A549 (cell line): ENCODE measurements at regions not wholly inside any gene's neighbourhood (a gene's known extent, or its start where the extent isn't known, plus 50 kb on each side); places are given as distances from the start of the nearest gene placed in this dataset.

ENCODE experiments used
- ATAC-seq, 2 experiments: fragments of 200-7000 bp in 1 of 2; fragments of >200 bp in 1 of 2; cut with Nextera tagmentation in 1 of 2; cut with Tn5 transposase in 1 of 2; 3 replicates each; pipeline versions ENCODE4 v1.8.0 to v1.9.1; 2018 to 2020; ENCODE audit warnings: mild to moderate bottlenecking in 1 of 2, moderate library complexity in 1 of 2
- CTCF ChIA-PET: fragments of 300-600 bp; sonication (Branson Sonifier 250); formaldehyde crosslinking; extraction: SDS; loops from one replicate; lab custom pipeline; 2021; ENCODE audit warnings: antibody characterized with exemption, inconsistent platforms; lab: Yijun Ruan, JAX
- POLR2A ChIA-PET: fragments of 350-600 bp; formaldehyde crosslinking; extraction: SDS; loops from one replicate; lab custom pipeline; 2021; ENCODE audit warnings: antibody characterized with exemption, inconsistent platforms; lab: Yijun Ruan, JAX
- DNase-seq, 2 experiments: peaks; one replicate each; pipeline versions ENCODE4 v3.0.0 to v3.0.0-alpha.2; 2011 to 2016; ENCODE audit warnings: low read depth in 1 of 2, low spot score in 1 of 2
- FAIRE-seq: peaks from 2 replicates; lab custom pipeline; 2011; peaks lifted over from hg19 to GRCh38; lab: Jason Lieb, UNC
- H3K27ac ChIP-seq, 2 experiments: fragments of >200 bp; sonication (Bioruptor Twin); formaldehyde crosslinking; 3 replicates each; pipeline ENCODE4 v1.5.1; 2016 to 2017
- H3K4me1 ChIP-seq: fragments of >200 bp; sonication (Bioruptor Twin); formaldehyde crosslinking; 3 replicates; pipeline ENCODE4 v1.6.1; 2016
- H3K4me2 ChIP-seq: fragments of >200 bp; sonication (Bioruptor Twin); formaldehyde crosslinking; 3 replicates; pipeline ENCODE4 v1.6.1; 2016
- H3K4me3 ChIP-seq: fragments of >200 bp; sonication (Bioruptor Twin); formaldehyde crosslinking; 3 replicates; pipeline ENCODE4 v1.5.1; 2016
- H3K9me3 ChIP-seq: fragments of >200 bp; sonication (Bioruptor Twin); formaldehyde crosslinking; 3 replicates; pipeline ENCODE4 v1.6.1; 2016
- BHLHE40 ChIP-seq: IDR thresholded peaks from 2 replicates; pipeline ENCODE4 v1.6.1; 2012; ENCODE audit warnings: low read depth, low read length, inconsistent platforms
- CBX2 ChIP-seq: fragments of 200-600 bp; sonication (generic); IDR thresholded peaks from 2 replicates; pipeline ENCODE4 v1.6.1; 2016; ENCODE audit warnings: low read depth, mild to moderate bottlenecking, borderline replicate concordance
- EHF ChIP-seq: fragments of 250-450 bp; sonication (Bioruptor Pico); IDR thresholded peaks from 2 replicates; pipeline ENCODE4 v1.5.0; 2020; ENCODE audit warnings: mild to moderate bottlenecking
- ELK1 ChIP-seq: fragments of 150-350 bp; IDR thresholded peaks from 2 replicates; pipeline ENCODE4 v1.6.1; 2014; ENCODE audit warnings: low read depth, mild to moderate bottlenecking, low read length
- FOSB ChIP-seq: fragments of 250-450 bp; sonication (Bioruptor Pico); IDR thresholded peaks from 2 replicates; pipeline ENCODE4 v1.5.0; 2020; ENCODE audit warnings: mild to moderate bottlenecking, moderate library complexity
- FOSL2 ChIP-seq, 2 experiments: fragments of 450-650 bp in 1 of 2; fragments of >200 bp in 1 of 2; sonication (Bioruptor Twin) in 1 of 2; formaldehyde crosslinking; IDR thresholded peaks; 2 replicates each; pipeline versions ENCODE4 v1.5.0 to v1.6.1; 2016 to 2020; ENCODE audit warnings: mild to moderate bottlenecking in 1 of 2, moderate library complexity in 1 of 2
- GATA3 ChIP-seq: IDR thresholded peaks from 2 replicates; pipeline ENCODE4 v1.6.1; 2012; ENCODE audit warnings: borderline replicate concordance
- HEYL ChIP-seq: fragments of 250-450 bp; sonication (Bioruptor Pico); IDR thresholded peaks from 2 replicates; pipeline ENCODE4 v1.8.0; 2021; ENCODE audit warnings: mild to moderate bottlenecking, moderate library complexity
- HOXA7 ChIP-seq: fragments of 250-450 bp; sonication (Bioruptor Pico); IDR thresholded peaks from 2 replicates; pipeline ENCODE4 v1.5.0; 2020; ENCODE audit warnings: mild to moderate bottlenecking, moderate library complexity
- KDM5A ChIP-seq: fragments of 200-600 bp; sonication (generic); IDR thresholded peaks from 2 replicates; pipeline ENCODE4 v1.6.1; 2016; ENCODE audit warnings: antibody characterized with exemption, mild to moderate bottlenecking
- MYC ChIP-seq: IDR thresholded peaks from 2 replicates; pipeline ENCODE4 v1.6.1; 2012; ENCODE audit warnings: mild to moderate bottlenecking, inconsistent platforms, low read length, improper control_type of control experiment, borderline replicate concordance
- PBX3 ChIP-seq: IDR thresholded peaks from 2 replicates; pipeline ENCODE4 v1.6.1; 2012
- RAD21 ChIP-seq, 2 experiments: fragments of >200 bp in 1 of 2; sonication (Bioruptor Twin) in 1 of 2; formaldehyde crosslinking in 1 of 2; IDR thresholded peaks in 1 of 2; conservative IDR thresholded peaks in 1 of 2; 2 replicates in 1 of 2; 3 replicates in 1 of 2; pipeline ENCODE4 v1.6.1; 2012 to 2018; ENCODE audit warnings: inconsistent platforms in 1 of 2
- RARB ChIP-seq: fragments of 250-450 bp; sonication (Bioruptor Pico); IDR thresholded peaks from 2 replicates; pipeline ENCODE4 v1.8.0; 2021; ENCODE audit warnings: mild to moderate bottlenecking, moderate library complexity
- RCOR1 ChIP-seq: fragments of 150-350 bp; IDR thresholded peaks from 2 replicates; pipeline ENCODE4 v1.6.1; 2014; ENCODE audit warnings: antibody characterized with exemption, low read length, low read depth
- RFX5 ChIP-seq: fragments of 450-650 bp; IDR thresholded peaks from 2 replicates; pipeline ENCODE4 v1.7.1; 2014; ENCODE audit warnings: antibody characterized with exemption, mild to moderate bottlenecking, moderate library complexity
- RNF2 ChIP-seq: fragments of 200-600 bp; sonication (generic); IDR thresholded peaks from 2 replicates; pipeline ENCODE4 v1.6.1; 2016; ENCODE audit warnings: low read depth, mild to moderate bottlenecking, antibody characterized with exemption, moderate library complexity, borderline replicate concordance
- SREBF2 ChIP-seq: fragments of 450-650 bp; IDR thresholded peaks from 2 replicates; pipeline ENCODE4 v1.6.1; 2014; ENCODE audit warnings: mild to moderate bottlenecking, moderate library complexity
- TFCP2L1 ChIP-seq: fragments of 250-450 bp; sonication (Bioruptor Pico); IDR thresholded peaks from 2 replicates; pipeline ENCODE4 v1.5.0; 2021; ENCODE audit warnings: mild to moderate bottlenecking
- ZC3H11A ChIP-seq: fragments of 450-650 bp; IDR thresholded peaks from 2 replicates; pipeline ENCODE4 v1.6.1; 2014; ENCODE audit warnings: antibody characterized with exemption, mild to moderate bottlenecking
- ZNF302 ChIP-seq: fragments of 250-450 bp; sonication (Bioruptor Pico); IDR thresholded peaks from 2 replicates; pipeline ENCODE4 v1.9.0; 2021; ENCODE audit warnings: inconsistent platforms, mild to moderate bottlenecking, moderate library complexity
- ZSCAN20 ChIP-seq: fragments of 250-450 bp; sonication (Bioruptor Pico); IDR thresholded peaks from 2 replicates; pipeline ENCODE4 v1.8.0; 2022; ENCODE audit warnings: mild to moderate bottlenecking, moderate library complexity
- WGBS: methylation state at CpG from one replicate; pipeline ENCODE4 v1.1.6; 2017; ENCODE audit errors: missing lambda C conversion rate; 5-methylcytosine and 5-hydroxymethylcytosine counted together
- TF ChIP-seq, protein P1 (sequence below): fragments of >200 bp; sonication (Bioruptor Twin); formaldehyde crosslinking; IDR thresholded peaks from 3 replicates; pipeline ENCODE4 v1.5.1; 2016
- TF ChIP-seq, protein P2 (sequence below): fragments of 250-450 bp; sonication (Bioruptor Pico); IDR thresholded peaks from 2 replicates; pipeline ENCODE4 v1.5.0; 2020; ENCODE audit warnings: low read depth, mild to moderate bottlenecking, moderate library complexity

- POLR2A ChIA-PET = no interaction called here
- Histone ChIP-seq H3K4me3 (no peak overlapping the region), H3K9me3 (no peaks in the 10 kb centered on the region), H3K4me2 (no peak overlapping the region), H3K4me1 (no peaks in the 10 kb centered on the region), H3K27ac (no peak overlapping the region)
- FAIRE-seq (no peak), DNase-seq (no peak), ATAC-seq (no peak)
- 100% methylated on average over 2 of the region's 2 CpGs for WGBS
- CTCF ChIA-PET = no interaction called here
- TF ChIP-seq FOSL2 (IDR thresholded peaks at IDR 0.05) (no peak), FOSL2 (CRISPR knock-in tag; IDR thresholded peaks at IDR 0.05) (no peak), CBX2 (no peak), EHF (no peak), RNF2 (no peak), TFCP2L1 (no peak), PBX3 (no peak), RAD21 (conservative IDR thresholded peaks at IDR 0.05 in 1 of 2, IDR thresholded peaks at IDR 0.05 in 1 of 2) (no peak), RARB (CRISPR knock-in tag) (no peak), HOXA7 (CRISPR knock-in tag) (no peak), FOSB (CRISPR knock-in tag) (no peak), RFX5 (no peak), ZNF302 (CRISPR knock-in tag) (no peak), HEYL (CRISPR knock-in tag) (no peak), RCOR1 (no peak), KDM5A (no peak)
- TF ChIP-seq, protein P1, sequence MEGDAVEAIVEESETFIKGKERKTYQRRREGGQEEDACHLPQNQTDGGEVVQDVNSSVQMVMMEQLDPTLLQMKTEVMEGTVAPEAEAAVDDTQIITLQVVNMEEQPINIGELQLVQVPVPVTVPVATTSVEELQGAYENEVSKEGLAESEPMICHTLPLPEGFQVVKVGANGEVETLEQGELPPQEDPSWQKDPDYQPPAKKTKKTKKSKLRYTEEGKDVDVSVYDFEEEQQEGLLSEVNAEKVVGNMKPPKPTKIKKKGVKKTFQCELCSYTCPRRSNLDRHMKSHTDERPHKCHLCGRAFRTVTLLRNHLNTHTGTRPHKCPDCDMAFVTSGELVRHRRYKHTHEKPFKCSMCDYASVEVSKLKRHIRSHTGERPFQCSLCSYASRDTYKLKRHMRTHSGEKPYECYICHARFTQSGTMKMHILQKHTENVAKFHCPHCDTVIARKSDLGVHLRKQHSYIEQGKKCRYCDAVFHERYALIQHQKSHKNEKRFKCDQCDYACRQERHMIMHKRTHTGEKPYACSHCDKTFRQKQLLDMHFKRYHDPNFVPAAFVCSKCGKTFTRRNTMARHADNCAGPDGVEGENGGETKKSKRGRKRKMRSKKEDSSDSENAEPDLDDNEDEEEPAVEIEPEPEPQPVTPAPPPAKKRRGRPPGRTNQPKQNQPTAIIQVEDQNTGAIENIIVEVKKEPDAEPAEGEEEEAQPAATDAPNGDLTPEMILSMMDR = no peak
- TF ChIP-seq, protein P2, sequence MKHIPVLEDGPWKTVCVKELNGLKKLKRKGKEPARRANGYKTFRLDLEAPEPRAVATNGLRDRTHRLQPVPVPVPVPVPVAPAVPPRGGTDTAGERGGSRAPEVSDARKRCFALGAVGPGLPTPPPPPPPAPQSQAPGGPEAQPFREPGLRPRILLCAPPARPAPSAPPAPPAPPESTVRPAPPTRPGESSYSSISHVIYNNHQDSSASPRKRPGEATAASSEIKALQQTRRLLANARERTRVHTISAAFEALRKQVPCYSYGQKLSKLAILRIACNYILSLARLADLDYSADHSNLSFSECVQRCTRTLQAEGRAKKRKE (CRISPR knock-in tag) = no peak
Measured at GRCh38 chr6:14426281-14426680, 308.7 kb downstream of the CD83 start.

GRCh38 chr6:14428269-14428668, 310.7 kb downstream of the CD83 start:
- no peak for FAIRE-seq
- DNase-seq = no peak
- Histone ChIP-seq H3K9me3 (no peaks in the 10 kb centered on the region), H3K4me3 (no peak overlapping the region), H3K4me2 (no peak overlapping the region), H3K27ac (no peak overlapping the region), H3K4me1 (no peaks in the 10 kb centered on the region)
- ChIA-PET CTCF (interaction anchor here (0.6 kb wide), 1 partner anchor 456 kb away, joined by 4 read pairs; no protein-coding TSS in a partner anchor), POLR2A (no interaction called here)
- WGBS = 88% methylated on average over 3 of the region's 3 CpGs
- TF ChIP-seq ZNF302 (CRISPR knock-in tag) (no peak), ZSCAN20 (CRISPR knock-in tag) (no peak), SREBF2 (no peak), EHF (no peak), ZC3H11A (no peak), RARB (CRISPR knock-in tag) (no peak), GATA3 (no peak), BHLHE40 (no peak), ELK1 (no peak), MYC (no peak)
- TF ChIP-seq, protein P2 (CRISPR knock-in tag) = no peak
- no peak for ATAC-seq
